GM18508 (cell line): ENCODE measurements at regions not wholly inside any gene's neighbourhood (a gene's known extent, or its start where the extent isn't known, plus 50 kb on each side); places are given as distances from the start of the nearest gene placed in this dataset.

Experiments
- ATAC-seq: cut with Tn5 transposase; IDR thresholded peaks from one replicate; pipeline ENCODE4 v1.9.1; 2021; ENCODE audit warnings: moderate number of reproducible peaks; ENCODE audit not compliant: insufficient read depth, unreplicated experiment

GRCh38 chr4:19925516-19925915, 326.2 kb upstream of the SLIT2 start:
- no peak for ATAC-seq

- ATAC-seq: no peak
Measured at GRCh38 chr4:19924761-19925160, 326.9 kb upstream of the SLIT2 start.

- no peak for ATAC-seq
Measured at GRCh38 chr4:19915276-19915675, 336.4 kb upstream of the SLIT2 start.

GRCh38 chr4:19913650-19914049, 338.1 kb upstream of the SLIT2 start:
- no peak for ATAC-seq

- ATAC-seq: no peak
Measured at GRCh38 chr4:19910861-19911525, 340.7 kb upstream of the SLIT2 start.

- ATAC-seq: no peak
Measured at GRCh38 chr4:19905024-19905423, 346.7 kb upstream of the SLIT2 start.

- ATAC-seq: no peak
Measured at GRCh38 chr4:19888587-19888986, 363.1 kb upstream of the SLIT2 start.

GRCh38 chr4:19883841-19884240, 367.9 kb upstream of the SLIT2 start:
- no peak for ATAC-seq

GRCh38 chr4:19880206-19880605, 371.5 kb upstream of the SLIT2 start:
- no peak for ATAC-seq

- ATAC-seq: no peak
Measured at GRCh38 chr4:19879330-19879729, 372.4 kb upstream of the SLIT2 start.

- ATAC-seq: no peak
Measured at GRCh38 chr4:19857991-19858390, 393.7 kb upstream of the SLIT2 start.

- no peak for ATAC-seq
Measured at GRCh38 chr4:19857380-19857779, 394.3 kb upstream of the SLIT2 start.

- no peak for ATAC-seq
Measured at GRCh38 chr4:19850909-19851308, 400.8 kb upstream of the SLIT2 start.

GRCh38 chr4:19844446-19844845, 407.3 kb upstream of the SLIT2 start:
- ATAC-seq: no peak

- no peak for ATAC-seq
Measured at GRCh38 chr4:19842471-19842870, 409.2 kb upstream of the SLIT2 start.

- ATAC-seq: no peak
Measured at GRCh38 chr4:19838858-19839257, 412.8 kb upstream of the SLIT2 start.

- ATAC-seq: no peak
Measured at GRCh38 chr4:19835429-19835828, 416.3 kb upstream of the SLIT2 start.

- ATAC-seq: no peak
Measured at GRCh38 chr4:19832411-19832810, 419.3 kb upstream of the SLIT2 start.

- no peak for ATAC-seq
Measured at GRCh38 chr4:19831644-19832285, 419.9 kb upstream of the SLIT2 start.

GRCh38 chr4:19829101-19829500, 422.6 kb upstream of the SLIT2 start:
- ATAC-seq: no peak

- no peak for ATAC-seq
Measured at GRCh38 chr4:19823781-19824180, 427.9 kb upstream of the SLIT2 start.

GRCh38 chr4:19819737-19820136, 432.0 kb upstream of the SLIT2 start:
- ATAC-seq: no peak
